AG04449 (cell line): ENCODE measurements at regions not wholly inside any gene's neighbourhood (a gene's known extent, or its start where the extent isn't known, plus 50 kb on each side); places are given as distances from the start of the nearest gene placed in this dataset.
"Not testable (repeated sequence)": the region's sequence is repeated elsewhere in the genome, so short reads cannot be mapped to it uniquely, and the experiment has no call there.

Experiments
- CTCF ChIA-PET: fragments of 350-600 bp; formaldehyde crosslinking; extraction: SDS; loops from one replicate; lab custom pipeline; 2021; ENCODE audit warnings: antibody characterized with exemption; lab: Yijun Ruan, JAX
- POLR2A ChIA-PET: fragments of 400-600, 350-600 bp; formaldehyde crosslinking; extraction: SDS; loops from one replicate; lab custom pipeline; 2020; ENCODE audit warnings: antibody characterized with exemption, inconsistent platforms; lab: Yijun Ruan, JAX
- DNase-seq: peaks from one replicate; pipeline ENCODE4 v3.0.0-alpha.2; 2010; ENCODE audit warnings: low read depth, low spot score
- H3K4me3 ChIP-seq: 2 replicates; pipeline ENCODE4 v1.5.1; 2011; ENCODE audit warnings: low read depth, mild to moderate bottlenecking, control low read depth, low read length
- CTCF ChIP-seq: IDR thresholded peaks from one replicate; pipeline ENCODE4 v1.5.1; 2011; ENCODE audit warnings: mild to moderate bottlenecking, moderate library complexity, low read length, control low read depth, inconsistent platforms; ENCODE audit not compliant: insufficient read depth; ENCODE audit errors: missing control alignments

- ChIA-PET CTCF (no interaction called here), POLR2A (no interaction called here)
- H3K4me3 ChIP-seq = no peak overlapping the region
- DNase-seq = no peak
- TF ChIP-seq CTCF = no peak
Measured at GRCh38 chr6:125585470-125585869, 164.0 kb upstream of the HEY2 start.

- TF ChIP-seq CTCF = no peak
- POLR2A ChIA-PET = no interaction called here
- H3K4me3 ChIP-seq = no peak overlapping the region
- CTCF ChIA-PET = no interaction called here
- no peak for DNase-seq
Measured at GRCh38 chr6:125586074-125586473, 163.4 kb upstream of the HEY2 start.

GRCh38 chr6:125586605-125587004, 162.8 kb upstream of the HEY2 start:
- no peak for TF ChIP-seq CTCF
- H3K4me3 ChIP-seq = no peak overlapping the region
- DNase-seq = no peak
- ChIA-PET CTCF (interaction anchor here (0.8 kb wide), 1 partner anchor 787 kb away, joined by 3 read pairs; no protein-coding TSS in a partner anchor), POLR2A (no interaction called here)

GRCh38 chr6:125587666-125588632, 161.5 kb upstream of the HEY2 start:
- CTCF ChIA-PET = interaction anchor here (0.8 kb wide), 1 partner anchor 789 kb away, joined by 3 read pairs; no protein-coding TSS in a partner anchor
- POLR2A ChIA-PET = no interaction called here
- no peak for TF ChIP-seq CTCF
- H3K4me3 ChIP-seq = no peak overlapping the region
- no peak for DNase-seq

- H3K4me3 ChIP-seq, DNase-seq, CTCF ChIA-PET, POLR2A ChIA-PET: not testable (repeated sequence)
Measured at GRCh38 chr6:125591796-125592195, 157.6 kb upstream of the HEY2 start.

GRCh38 chr6:125593746-125594145, 155.7 kb upstream of the HEY2 start:
- TF ChIP-seq CTCF = no peak
- DNase-seq = no peak
- ChIA-PET POLR2A (no interaction called here), CTCF (no interaction called here)
- H3K4me3 ChIP-seq = no peak overlapping the region

- H3K4me3 ChIP-seq = no peak overlapping the region
- no peak for TF ChIP-seq CTCF
Measured at GRCh38 chr6:125596020-125596419, 153.4 kb upstream of the HEY2 start.

More at GRCh38 chr6:125596020-125596419, 153.4 kb upstream of the HEY2 start:
- ChIA-PET CTCF (no interaction called here), POLR2A (no interaction called here)
- DNase-seq = no peak
